Aorta (tissue), 5 donors: ENCODE measurements at regions not wholly inside any gene's neighbourhood (a gene's known extent, or its start where the extent isn't known, plus 50 kb on each side); places are given as distances from the start of the nearest gene placed in this dataset.
A peak's percentile ranks its signal among the peaks of the same experiment; 100 is the strongest.

Source experiments
- ATAC-seq: fragments of 200-7000 bp; cut with Tn5 transposase; one replicate; pipeline ENCODE4 v1.9.1; 2022; ENCODE audit warnings: moderate library complexity; ENCODE audit not compliant: low FRiP score
- DNase-seq, 2 donors: peaks; one replicate each; pipeline ENCODE4 v3.0.0-alpha.2; 2020
- H3K27ac ChIP-seq, 2 donors: one replicate each; pipeline ENCODE4 v1.5.1; 2013; ENCODE audit warnings: low read length in 2 of 2, mild to moderate bottlenecking in 2 of 2, moderate library complexity in 2 of 2, control low read depth in 1 of 2, inconsistent platforms in 1 of 2, low read depth in 1 of 2
- H3K27me3 ChIP-seq, 2 donors: one replicate each; pipeline ENCODE4 v1.6.1; 2013; ENCODE audit warnings: control low read depth in 1 of 2, low read length in 1 of 2, mild to moderate bottlenecking in 1 of 2, moderate library complexity in 1 of 2; ENCODE audit not compliant: insufficient read depth in 2 of 2, control insufficient read depth in 1 of 2
- H3K36me3 ChIP-seq, 2 donors: one replicate each; pipeline ENCODE4 v1.6.1; 2013; ENCODE audit warnings: control low read depth in 1 of 2, low read length in 1 of 2, mild to moderate bottlenecking in 1 of 2; ENCODE audit not compliant: insufficient read depth in 2 of 2, control insufficient read depth in 1 of 2
- H3K4me1 ChIP-seq, 2 donors: one replicate each; pipeline ENCODE4 v1.6.1; 2013; ENCODE audit warnings: low read length in 2 of 2, control low read depth in 1 of 2, mild to moderate bottlenecking in 1 of 2, moderate library complexity in 1 of 2; ENCODE audit not compliant: insufficient read depth in 2 of 2, control insufficient read depth in 1 of 2
- H3K4me3 ChIP-seq, 2 donors: one replicate each; pipeline ENCODE4 v1.5.1; 2013; ENCODE audit warnings: low read length in 2 of 2, control low read depth in 1 of 2, mild to moderate bottlenecking in 1 of 2
- H3K9me3 ChIP-seq: one replicate; pipeline ENCODE4 v1.6.1; 2013; ENCODE audit warnings: mild to moderate bottlenecking, low read length; ENCODE audit not compliant: control insufficient read depth
- WGBS, 2 donors: extraction: QIAGEN DNeasy Blood & Tissue Kit; methylation state at CpG; one replicate each; pipeline ENCODE4 v1.1.7; 2013; 5-methylcytosine and 5-hydroxymethylcytosine counted together
- intact Hi-C, 2 donors: fragments of 100-400 bp; cut with DNase I; formaldehyde crosslinking; loops; one replicate each; pipeline versions ENCODE4 v1.14.2 to v1.15.0; 2022
- donor health status: healthy with polysubstance abuse.
- donor health status: Bipolar disorder and iron deficiency.
- donor health status: DM: no; HTN: no; CAD: no.
- donor health status: DM: no; HTN: no; CAD: no.
- donor health status: DM: yes; HTN: yes; CAD: no.

GRCh38 chr13:31063772-31064171 is 97.9 kb downstream of the HSPH1 start:
- WGBS, 2 donors: 78 to 90% methylated on average over 1 of the region's 1 CpG
- no peak overlapping the region for H3K4me3 ChIP-seq
- intact Hi-C loops: no loop called here
- H3K27me3 ChIP-seq: no peaks in the 10 kb centered on the region
- DNase-seq (no peak), ATAC-seq (no peak)
- H3K36me3 ChIP-seq: no peaks in the 10 kb centered on the region
- no peaks in the 10 kb centered on the region for H3K9me3 ChIP-seq
- no peaks in the 10 kb centered on the region for H3K4me1 ChIP-seq
- H3K27ac ChIP-seq: no peak overlapping the region

DNA sequence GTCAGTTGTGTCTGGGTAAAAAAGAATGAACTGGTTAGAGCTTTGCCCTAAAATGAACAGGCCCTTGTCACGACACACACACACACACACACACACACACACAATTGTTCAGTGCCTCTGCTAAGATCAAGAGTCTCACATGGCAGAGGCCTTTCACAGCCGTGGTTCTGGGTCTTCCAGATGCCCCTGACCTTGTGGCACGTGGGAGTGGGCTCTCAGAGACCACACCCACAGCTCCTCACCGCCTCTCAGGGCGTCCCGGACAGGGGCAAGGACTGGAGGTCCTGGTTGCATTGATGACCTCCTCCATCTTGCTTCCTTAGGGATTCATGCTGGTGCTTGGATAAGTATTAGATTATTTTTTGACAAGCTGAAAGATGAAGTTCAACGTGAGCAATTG is 101.0 kb downstream of the HSPH1 start:
- intact Hi-C loops: no loop called here
- ATAC-seq (no peak), DNase-seq (no peak)
- no peaks in the 10 kb centered on the region for H3K9me3 ChIP-seq
- H3K4me3 ChIP-seq: no peak overlapping the region
- H3K4me1 ChIP-seq: no peaks in the 10 kb centered on the region
- H3K27ac ChIP-seq: no peak overlapping the region
- H3K36me3 ChIP-seq: no peaks in the 10 kb centered on the region
- 76 to 81% methylated on average over 7 of the region's 7 CpGs for WGBS, 2 donors
- H3K27me3 ChIP-seq: no peaks in the 10 kb centered on the region

DNA sequence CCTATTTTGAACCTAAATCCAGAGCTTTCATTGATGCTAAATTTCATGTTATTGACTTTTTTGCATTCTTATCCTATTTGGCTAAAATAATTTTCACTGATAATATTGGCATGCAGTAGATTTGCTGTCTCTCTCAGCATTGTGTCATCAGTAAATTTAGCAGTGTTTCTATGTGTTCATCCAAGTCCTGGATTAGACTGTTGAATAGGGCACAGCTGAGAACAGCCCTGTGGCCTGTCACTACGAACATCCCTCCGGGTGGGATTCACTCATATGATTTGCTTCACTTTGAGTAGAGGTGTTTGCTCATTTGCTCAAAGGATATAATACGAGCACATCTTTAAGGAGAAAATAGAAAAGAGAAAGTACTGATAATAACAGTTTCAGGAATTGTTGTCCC is 101.5 kb downstream of the HSPH1 start:
- H3K27me3 ChIP-seq: no peaks in the 10 kb centered on the region
- DNase-seq: no peak
- no peak overlapping the region for H3K27ac ChIP-seq
- H3K4me1 ChIP-seq: no peaks in the 10 kb centered on the region
- WGBS, 2 donors: 90 to 94% methylated on average over 3 of the region's 3 CpGs
- intact Hi-C loops: no loop called here
- no peaks in the 10 kb centered on the region for H3K36me3 ChIP-seq
- H3K4me3 ChIP-seq: no peak overlapping the region
- no peak for ATAC-seq
- H3K9me3 ChIP-seq: no peaks in the 10 kb centered on the region

- Histone ChIP-seq H3K27me3 (no peaks in the 10 kb centered on the region), H3K4me3 (no peak overlapping the region), H3K27ac (no peak overlapping the region), H3K9me3 (no peaks in the 10 kb centered on the region), H3K4me1 (no peaks in the 10 kb centered on the region), H3K36me3 (no peaks in the 10 kb centered on the region)
- WGBS, 2 donors: 90 to 94% methylated on average over 9 of the region's 9 CpGs
- ATAC-seq (no peak), DNase-seq (no peak)
- intact Hi-C loops: no loop called here
Measured at GRCh38 chr13:31057403-31058033, 104.2 kb downstream of the HSPH1 start.

DNA sequence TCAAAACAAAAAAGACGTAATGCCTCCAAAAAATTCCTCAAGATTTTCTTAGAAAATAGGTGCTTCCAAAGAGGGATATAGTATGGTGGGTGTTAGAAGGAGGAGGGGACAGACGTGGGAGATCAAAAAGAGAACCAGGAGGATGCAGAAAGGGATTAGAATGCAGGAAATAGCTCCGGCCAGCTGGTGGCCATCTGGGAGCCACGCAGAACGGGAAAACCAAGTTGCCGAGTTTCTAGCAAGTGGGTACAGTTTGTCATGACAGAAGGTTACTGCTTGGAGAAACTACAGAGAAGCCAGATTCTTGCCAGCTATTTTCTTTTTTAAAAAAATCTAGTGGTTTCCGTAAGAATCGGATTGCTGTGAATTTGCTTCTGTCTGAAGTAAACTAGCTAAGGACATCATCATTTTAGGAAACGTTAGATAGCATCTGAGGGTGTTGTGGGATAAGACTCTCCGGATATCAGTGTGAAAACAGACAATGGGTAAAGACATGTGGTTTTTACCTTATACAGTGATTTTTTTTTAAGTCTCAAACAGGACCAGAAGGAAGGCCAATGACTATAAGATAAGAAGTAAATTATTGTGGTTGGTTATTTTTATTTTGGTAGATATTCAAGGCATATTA is 104.9 kb downstream of the HSPH1 start:
- WGBS, 2 donors: 31 to 32% methylated on average over 10 of the region's 10 CpGs
- Histone ChIP-seq H3K27me3 (no peaks in the 10 kb centered on the region), H3K4me3 (no peak overlapping the region), H3K4me1 (no peaks in the 10 kb centered on the region), H3K9me3 (no peaks in the 10 kb centered on the region), H3K27ac (no peak overlapping the region), H3K36me3 (no peaks in the 10 kb centered on the region)
- DNase-seq: no peak
- no peak for ATAC-seq
- intact Hi-C loops: no loop called here

DNA sequence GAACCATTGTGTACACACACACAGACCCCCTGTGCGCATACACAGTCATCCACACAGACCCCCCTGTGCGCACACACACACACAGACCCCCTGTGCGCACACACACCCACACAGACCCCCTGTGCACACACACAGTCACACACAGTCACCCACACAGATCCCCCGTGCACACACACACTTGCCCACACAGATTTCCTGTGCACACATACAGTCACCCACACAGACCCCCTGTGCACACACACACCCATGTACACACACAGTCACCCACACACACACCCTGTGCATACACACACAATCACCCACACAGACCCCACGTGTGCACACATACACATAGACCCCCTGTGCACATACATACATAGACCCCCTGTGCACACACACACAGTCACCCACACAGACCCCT is 106.1 kb downstream of the HSPH1 start:
- Histone ChIP-seq H3K4me3 (no peak overlapping the region), H3K4me1 (no peaks in the 10 kb centered on the region), H3K27ac (no peak overlapping the region), H3K9me3 (no peaks in the 10 kb centered on the region), H3K27me3 (no peaks in the 10 kb centered on the region), H3K36me3 (no peaks in the 10 kb centered on the region)
- intact Hi-C loops: no loop called here
- ATAC-seq: peak; percentile 42
- 93 to 94% methylated on average over 5 of the region's 5 CpGs for WGBS, 2 donors
- DNase-seq: no peak

GRCh38 chr13:31054632-31055031 is 107.1 kb downstream of the HSPH1 start:
- WGBS, 2 donors: 90 to 92% methylated on average over 4 of the region's 4 CpGs
- no peak overlapping the region for H3K27ac ChIP-seq
- H3K36me3 ChIP-seq: no peaks in the 10 kb centered on the region
- H3K4me3 ChIP-seq: no peak overlapping the region
- intact Hi-C loops: no loop called here
- ATAC-seq (no peak), DNase-seq (no peak)
- H3K4me1 ChIP-seq: no peaks in the 10 kb centered on the region
- no peaks in the 10 kb centered on the region for H3K27me3 ChIP-seq
- no peaks in the 10 kb centered on the region for H3K9me3 ChIP-seq

GRCh38 chr13:31053896-31054295 is 107.8 kb downstream of the HSPH1 start:
- no peak for ATAC-seq
- no peak for DNase-seq

DNA sequence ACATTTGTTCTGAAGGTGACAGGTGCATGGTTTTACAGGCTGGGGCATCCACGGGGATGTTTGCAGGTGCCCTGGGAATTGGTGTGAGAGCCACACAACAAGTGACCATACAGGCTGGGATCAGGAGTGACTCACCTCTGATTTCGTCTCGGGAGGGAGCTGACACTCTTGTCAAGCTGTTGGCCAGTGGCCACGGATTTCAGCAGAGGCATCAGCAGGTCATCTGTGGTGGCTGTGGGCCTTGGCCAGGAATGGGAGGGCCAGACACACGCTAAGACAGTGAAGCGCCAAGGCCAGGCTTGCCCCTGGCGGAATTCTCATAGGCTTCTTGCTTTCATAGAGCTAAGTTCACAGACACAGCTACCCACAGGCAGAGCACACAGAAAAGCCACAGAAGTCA is 108.6 kb downstream of the HSPH1 start:
- Histone ChIP-seq H3K36me3 (no peaks in the 10 kb centered on the region), H3K4me3 (no peak overlapping the region), H3K9me3 (no peaks in the 10 kb centered on the region), H3K27ac (no peak overlapping the region), H3K4me1 (no peaks in the 10 kb centered on the region), H3K27me3 (no peaks in the 10 kb centered on the region)
- WGBS, 2 donors: 69 to 70% methylated on average over 7 of the region's 7 CpGs
- intact Hi-C loops: no loop called here
- ATAC-seq: no peak
- no peak for DNase-seq

More at GRCh38 chr13:31053896-31054295, 107.8 kb downstream of the HSPH1 start:
- H3K27ac ChIP-seq: no peak overlapping the region
- H3K36me3 ChIP-seq: no peaks in the 10 kb centered on the region
- no peaks in the 10 kb centered on the region for H3K4me1 ChIP-seq
- intact Hi-C loops: no loop called here
- H3K4me3 ChIP-seq: no peak overlapping the region
- H3K27me3 ChIP-seq: no peaks in the 10 kb centered on the region
- 90 to 94% methylated on average over 6 of the region's 6 CpGs for whole genome bisulfite sequencing, 2 donors
- H3K9me3 ChIP-seq: no peaks in the 10 kb centered on the region
